Tibial nerve (tissue), 4 donors: ENCODE measurements at regions not wholly inside any gene's neighbourhood (a gene's known extent, or its start where the extent isn't known, plus 50 kb on each side); places are given as distances from the start of the nearest gene placed in this dataset.

Experiments used
- EP300 ChIP-seq, 2 donors: sonication (generic); formaldehyde crosslinking; IDR thresholded peaks; one replicate each; pipeline ENCODE4 v1.6.1; 2017; ENCODE audit warnings: antibody characterized with exemption in 2 of 2, mild to moderate bottlenecking in 1 of 2
- POLR2A ChIP-seq, 2 donors: fragments of 450-650 bp; IDR thresholded peaks; one replicate each; pipeline ENCODE4 v1.6.1; 2017; ENCODE audit warnings: antibody characterized with exemption in 2 of 2, mild to moderate bottlenecking in 2 of 2, moderate library complexity in 2 of 2
- TF ChIP-seq, protein P1 (sequence below), 5 experiments: fragments of 200-600 bp in 3 of 5; fragments of 450-650 bp in 2 of 5; sonication (generic) in 3 of 5; IDR thresholded peaks; one replicate each; pipeline ENCODE4 v1.5.1; 2016 to 2019; ENCODE audit warnings: antibody characterized with exemption in 5 of 5, mild to moderate bottlenecking in 3 of 5, moderate library complexity in 2 of 5

- TF ChIP-seq, protein P1, sequence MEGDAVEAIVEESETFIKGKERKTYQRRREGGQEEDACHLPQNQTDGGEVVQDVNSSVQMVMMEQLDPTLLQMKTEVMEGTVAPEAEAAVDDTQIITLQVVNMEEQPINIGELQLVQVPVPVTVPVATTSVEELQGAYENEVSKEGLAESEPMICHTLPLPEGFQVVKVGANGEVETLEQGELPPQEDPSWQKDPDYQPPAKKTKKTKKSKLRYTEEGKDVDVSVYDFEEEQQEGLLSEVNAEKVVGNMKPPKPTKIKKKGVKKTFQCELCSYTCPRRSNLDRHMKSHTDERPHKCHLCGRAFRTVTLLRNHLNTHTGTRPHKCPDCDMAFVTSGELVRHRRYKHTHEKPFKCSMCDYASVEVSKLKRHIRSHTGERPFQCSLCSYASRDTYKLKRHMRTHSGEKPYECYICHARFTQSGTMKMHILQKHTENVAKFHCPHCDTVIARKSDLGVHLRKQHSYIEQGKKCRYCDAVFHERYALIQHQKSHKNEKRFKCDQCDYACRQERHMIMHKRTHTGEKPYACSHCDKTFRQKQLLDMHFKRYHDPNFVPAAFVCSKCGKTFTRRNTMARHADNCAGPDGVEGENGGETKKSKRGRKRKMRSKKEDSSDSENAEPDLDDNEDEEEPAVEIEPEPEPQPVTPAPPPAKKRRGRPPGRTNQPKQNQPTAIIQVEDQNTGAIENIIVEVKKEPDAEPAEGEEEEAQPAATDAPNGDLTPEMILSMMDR (IDR thresholded peaks at IDR 0.05), result no peak
- TF ChIP-seq POLR2A (IDR thresholded peaks at IDR 0.05), result no peak
- TF ChIP-seq EP300 (IDR thresholded peaks at IDR 0.05), result no peak
These were observed 1510.3 kb upstream of the SEL1L start for GRCh38 chr14:83044001-83044400.
